C4-2B (cell line): ENCODE measurements at regions not wholly inside any gene's neighbourhood (a gene's known extent, or its start where the extent isn't known, plus 50 kb on each side); places are given as distances from the start of the nearest gene placed in this dataset.

Source experiments
- ZFX ChIP-seq: fragments of 450-650 bp; IDR thresholded peaks from 2 replicates; pipeline ENCODE4 v1.6.1; 2017
- TF ChIP-seq, protein P1 (sequence below): fragments of 450-650 bp; conservative IDR thresholded peaks from 2 replicates; pipeline ENCODE4 v1.5.1; 2017; ENCODE audit warnings: mild to moderate bottlenecking

DNA sequence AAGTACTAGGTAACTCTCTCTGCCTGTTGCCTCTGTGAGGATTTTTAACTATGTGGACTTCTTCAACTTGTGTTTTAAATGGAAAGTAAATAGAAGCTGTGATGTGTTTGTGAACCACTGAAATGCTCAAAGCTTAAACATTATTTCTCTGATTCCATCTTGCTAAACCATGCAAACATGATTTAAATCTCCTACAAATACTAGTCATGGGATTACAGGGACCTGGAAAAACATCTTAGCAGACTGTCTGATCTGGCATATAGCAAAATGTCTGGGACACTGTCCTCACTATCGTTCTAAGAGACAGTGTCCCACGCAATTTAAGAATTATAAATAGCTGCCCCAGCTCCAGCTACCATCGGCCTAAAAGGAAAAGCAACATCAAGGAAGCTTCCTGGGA lies 914.5 kb upstream of the FAT3 start:
- TF ChIP-seq, protein P1, sequence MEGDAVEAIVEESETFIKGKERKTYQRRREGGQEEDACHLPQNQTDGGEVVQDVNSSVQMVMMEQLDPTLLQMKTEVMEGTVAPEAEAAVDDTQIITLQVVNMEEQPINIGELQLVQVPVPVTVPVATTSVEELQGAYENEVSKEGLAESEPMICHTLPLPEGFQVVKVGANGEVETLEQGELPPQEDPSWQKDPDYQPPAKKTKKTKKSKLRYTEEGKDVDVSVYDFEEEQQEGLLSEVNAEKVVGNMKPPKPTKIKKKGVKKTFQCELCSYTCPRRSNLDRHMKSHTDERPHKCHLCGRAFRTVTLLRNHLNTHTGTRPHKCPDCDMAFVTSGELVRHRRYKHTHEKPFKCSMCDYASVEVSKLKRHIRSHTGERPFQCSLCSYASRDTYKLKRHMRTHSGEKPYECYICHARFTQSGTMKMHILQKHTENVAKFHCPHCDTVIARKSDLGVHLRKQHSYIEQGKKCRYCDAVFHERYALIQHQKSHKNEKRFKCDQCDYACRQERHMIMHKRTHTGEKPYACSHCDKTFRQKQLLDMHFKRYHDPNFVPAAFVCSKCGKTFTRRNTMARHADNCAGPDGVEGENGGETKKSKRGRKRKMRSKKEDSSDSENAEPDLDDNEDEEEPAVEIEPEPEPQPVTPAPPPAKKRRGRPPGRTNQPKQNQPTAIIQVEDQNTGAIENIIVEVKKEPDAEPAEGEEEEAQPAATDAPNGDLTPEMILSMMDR: no peak
- TF ChIP-seq ZFX: no peak
